GM19043 (cell line): ENCODE measurements at regions not wholly inside any gene's neighbourhood (a gene's known extent, or its start where the extent isn't known, plus 50 kb on each side); places are given as distances from the start of the nearest gene placed in this dataset.

Source experiments
- ATAC-seq: cut with Tn5 transposase; IDR thresholded peaks from one replicate; pipeline ENCODE4 v1.9.1; 2021; ENCODE audit warnings: low read depth; ENCODE audit not compliant: unreplicated experiment

GRCh38 chr4:136865526-136865925 lies 666.8 kb downstream of the PCDH18 start:
- ATAC-seq = no peak

- peak; percentile 92 for ATAC-seq
Observed at GRCh38 chr4:136864604-136865185, 667.6 kb downstream of the PCDH18 start.

GRCh38 chr4:136863756-136864155 lies 668.5 kb downstream of the PCDH18 start:
- ATAC-seq = no peak

GRCh38 chr4:136862653-136863052 lies 669.6 kb downstream of the PCDH18 start:
- ATAC-seq = no peak

- ATAC-seq = no peak
Observed at GRCh38 chr4:136861091-136861490, 671.2 kb downstream of the PCDH18 start.

GRCh38 chr4:136858903-136859302 lies 673.4 kb downstream of the PCDH18 start:
- ATAC-seq = no peak

- no peak for ATAC-seq
Observed at GRCh38 chr4:136855886-136856285, 676.4 kb downstream of the PCDH18 start.

GRCh38 chr4:136850446-136850845 lies 681.8 kb downstream of the PCDH18 start:
- ATAC-seq = no peak

- ATAC-seq = no peak
Observed at GRCh38 chr4:136847881-136848621, 684.2 kb downstream of the PCDH18 start.

GRCh38 chr4:136841526-136841925 lies 690.8 kb downstream of the PCDH18 start:
- ATAC-seq = peak; percentile 61

GRCh38 chr4:136838607-136839006 lies 693.7 kb downstream of the PCDH18 start:
- ATAC-seq = no peak

- no peak for ATAC-seq
Observed at GRCh38 chr4:136831553-136831952, 700.7 kb downstream of the PCDH18 start.

- no peak for ATAC-seq
Observed at GRCh38 chr4:136829280-136829679, 703.0 kb downstream of the PCDH18 start.

GRCh38 chr4:136823020-136823419 lies 709.3 kb downstream of the PCDH18 start:
- no peak for ATAC-seq

- no peak for ATAC-seq
Observed at GRCh38 chr4:136818811-136819330, 713.4 kb downstream of the PCDH18 start.

- no peak for ATAC-seq
Observed at GRCh38 chr4:136812100-136812880, 720.0 kb downstream of the PCDH18 start.

- ATAC-seq = no peak
Observed at GRCh38 chr4:136811496-136812077, 720.7 kb downstream of the PCDH18 start.

- no peak for ATAC-seq
Observed at GRCh38 chr4:136810626-136811025, 721.7 kb downstream of the PCDH18 start.

GRCh38 chr4:136806844-136807243 lies 725.5 kb downstream of the PCDH18 start:
- ATAC-seq = no peak

GRCh38 chr4:136805617-136806016 lies 726.7 kb downstream of the PCDH18 start:
- ATAC-seq = no peak

- ATAC-seq = no peak
Observed at GRCh38 chr4:136803433-136803832, 728.9 kb downstream of the PCDH18 start.
